HG03571 (cell line): ENCODE measurements at regions not wholly inside any gene's neighbourhood (a gene's known extent, or its start where the extent isn't known, plus 50 kb on each side); places are given as distances from the start of the nearest gene placed in this dataset.

Experiments
- ATAC-seq: cut with Tn5 transposase; IDR thresholded peaks from one replicate; pipeline ENCODE4 v1.9.1; 2021; ENCODE audit not compliant: unreplicated experiment

GRCh38 chr1:30383221-30383711 is 340.1 kb downstream of the MATN1 start:
- ATAC-seq = no peak

GRCh38 chr1:30382496-30382895 is 340.9 kb downstream of the MATN1 start:
- ATAC-seq = no peak

- ATAC-seq = no peak
Measured at GRCh38 chr1:30381671-30382365, 341.6 kb downstream of the MATN1 start.

- ATAC-seq = no peak
Measured at GRCh38 chr1:30381266-30381665, 342.1 kb downstream of the MATN1 start.

- ATAC-seq = no peak
Measured at GRCh38 chr1:30380625-30380984, 342.8 kb downstream of the MATN1 start.

GRCh38 chr1:30379684-30380624 is 343.4 kb downstream of the MATN1 start:
- no peak for ATAC-seq

- ATAC-seq = no peak
Measured at GRCh38 chr1:30378991-30379581, 344.3 kb downstream of the MATN1 start.

- no peak for ATAC-seq
Measured at GRCh38 chr1:30378003-30378596, 345.3 kb downstream of the MATN1 start.

GRCh38 chr1:30377230-30378002 is 346.0 kb downstream of the MATN1 start:
- no peak for ATAC-seq

- ATAC-seq = no peak
Measured at GRCh38 chr1:30376054-30376697, 347.2 kb downstream of the MATN1 start.

- ATAC-seq = no peak
Measured at GRCh38 chr1:30375156-30375555, 348.2 kb downstream of the MATN1 start.

GRCh38 chr1:30374400-30375070 is 348.9 kb downstream of the MATN1 start:
- no peak for ATAC-seq

- ATAC-seq = no peak
Measured at GRCh38 chr1:30373471-30374399, 349.6 kb downstream of the MATN1 start.

- ATAC-seq = no peak
Measured at GRCh38 chr1:30372792-30373433, 350.5 kb downstream of the MATN1 start.

GRCh38 chr1:30371888-30372791 is 351.2 kb downstream of the MATN1 start:
- ATAC-seq = no peak

GRCh38 chr1:30371179-30371788 is 352.1 kb downstream of the MATN1 start:
- ATAC-seq = no peak
